ENCODE measurements at regions not wholly inside any gene's neighbourhood (a gene's known extent, or its start where the extent isn't known, plus 50 kb on each side); places are given as distances from the start of the nearest gene placed in this dataset.

DNA sequence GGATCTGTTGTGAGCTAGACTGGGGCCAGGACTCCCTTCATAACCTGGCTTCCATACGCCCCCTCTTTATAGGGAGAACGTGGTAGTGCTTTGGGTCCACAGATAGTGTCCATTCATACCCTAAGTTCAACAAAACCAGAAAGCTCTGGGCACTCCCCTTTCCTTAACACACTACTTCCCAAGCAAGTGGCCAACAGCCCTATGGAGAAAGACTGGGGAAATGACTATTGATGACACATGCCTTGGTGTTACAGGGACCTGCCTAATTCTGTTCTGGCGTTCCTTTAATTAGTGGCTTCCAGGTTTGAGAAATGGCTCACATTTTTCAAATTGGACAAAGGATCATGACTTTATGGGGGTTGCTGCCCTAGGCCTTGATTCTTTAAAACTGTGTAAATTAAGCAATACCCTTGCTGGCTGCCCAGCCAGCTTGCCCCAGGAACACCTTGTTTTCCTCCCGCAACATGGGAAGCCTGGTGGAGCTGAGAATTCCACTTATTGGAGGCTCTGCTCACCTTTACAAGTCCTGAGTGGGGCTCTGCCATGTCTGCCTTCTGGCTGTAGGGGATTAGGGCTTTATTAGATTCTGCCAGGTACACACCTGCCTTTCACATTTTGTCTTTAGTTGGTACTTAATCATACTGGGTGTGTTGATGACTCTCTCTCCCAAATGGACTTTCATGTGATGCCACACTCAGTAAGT, 61.1 kb downstream of the RGS12 start:
- TF ChIP-seq, protein P1, sequence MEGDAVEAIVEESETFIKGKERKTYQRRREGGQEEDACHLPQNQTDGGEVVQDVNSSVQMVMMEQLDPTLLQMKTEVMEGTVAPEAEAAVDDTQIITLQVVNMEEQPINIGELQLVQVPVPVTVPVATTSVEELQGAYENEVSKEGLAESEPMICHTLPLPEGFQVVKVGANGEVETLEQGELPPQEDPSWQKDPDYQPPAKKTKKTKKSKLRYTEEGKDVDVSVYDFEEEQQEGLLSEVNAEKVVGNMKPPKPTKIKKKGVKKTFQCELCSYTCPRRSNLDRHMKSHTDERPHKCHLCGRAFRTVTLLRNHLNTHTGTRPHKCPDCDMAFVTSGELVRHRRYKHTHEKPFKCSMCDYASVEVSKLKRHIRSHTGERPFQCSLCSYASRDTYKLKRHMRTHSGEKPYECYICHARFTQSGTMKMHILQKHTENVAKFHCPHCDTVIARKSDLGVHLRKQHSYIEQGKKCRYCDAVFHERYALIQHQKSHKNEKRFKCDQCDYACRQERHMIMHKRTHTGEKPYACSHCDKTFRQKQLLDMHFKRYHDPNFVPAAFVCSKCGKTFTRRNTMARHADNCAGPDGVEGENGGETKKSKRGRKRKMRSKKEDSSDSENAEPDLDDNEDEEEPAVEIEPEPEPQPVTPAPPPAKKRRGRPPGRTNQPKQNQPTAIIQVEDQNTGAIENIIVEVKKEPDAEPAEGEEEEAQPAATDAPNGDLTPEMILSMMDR (IDR thresholded peaks at IDR 0.05), result no peak
- TF ChIP-seq POLR2A (IDR thresholded peaks at IDR 0.05) (no peak), EP300 (IDR thresholded peaks at IDR 0.05) (no peak)
